GM10266 (cell line): ENCODE measurements at regions not wholly inside any gene's neighbourhood (a gene's known extent, or its start where the extent isn't known, plus 50 kb on each side); places are given as distances from the start of the nearest gene placed in this dataset.

ENCODE experiments used
- DNase-seq: peaks from one replicate; pipeline ENCODE4 v3.0.0; 2012; ENCODE audit errors: extremely low spot score
- TF ChIP-seq, protein P1 (sequence below): IDR thresholded peaks from 2 replicates; pipeline ENCODE4 v1.5.1; 2012; ENCODE audit warnings: mild to moderate bottlenecking, low read depth; ENCODE audit not compliant: control insufficient read depth, insufficient read depth; ENCODE audit errors: missing control alignments

DNA sequence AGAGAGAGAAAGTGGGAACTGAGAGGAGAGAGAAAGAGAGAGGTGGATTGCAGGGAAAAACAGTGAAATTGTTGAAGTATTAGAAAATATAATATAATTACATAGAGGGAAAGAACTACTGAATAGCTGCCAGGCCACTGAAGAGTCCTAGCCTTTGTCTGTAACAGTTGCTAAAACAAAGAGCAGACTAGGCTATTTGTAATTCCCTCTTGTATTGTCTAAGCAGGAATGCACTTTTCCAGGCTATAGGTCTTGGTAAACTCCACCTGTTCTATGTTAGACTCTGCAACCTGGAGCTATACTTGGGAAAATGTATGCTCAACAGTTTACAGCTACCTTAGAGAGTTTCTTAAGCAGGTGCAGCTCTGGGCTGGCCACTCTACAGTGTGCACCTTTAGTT is 1063.3 kb downstream of the ADGRL3 start:
- TF ChIP-seq, protein P1, sequence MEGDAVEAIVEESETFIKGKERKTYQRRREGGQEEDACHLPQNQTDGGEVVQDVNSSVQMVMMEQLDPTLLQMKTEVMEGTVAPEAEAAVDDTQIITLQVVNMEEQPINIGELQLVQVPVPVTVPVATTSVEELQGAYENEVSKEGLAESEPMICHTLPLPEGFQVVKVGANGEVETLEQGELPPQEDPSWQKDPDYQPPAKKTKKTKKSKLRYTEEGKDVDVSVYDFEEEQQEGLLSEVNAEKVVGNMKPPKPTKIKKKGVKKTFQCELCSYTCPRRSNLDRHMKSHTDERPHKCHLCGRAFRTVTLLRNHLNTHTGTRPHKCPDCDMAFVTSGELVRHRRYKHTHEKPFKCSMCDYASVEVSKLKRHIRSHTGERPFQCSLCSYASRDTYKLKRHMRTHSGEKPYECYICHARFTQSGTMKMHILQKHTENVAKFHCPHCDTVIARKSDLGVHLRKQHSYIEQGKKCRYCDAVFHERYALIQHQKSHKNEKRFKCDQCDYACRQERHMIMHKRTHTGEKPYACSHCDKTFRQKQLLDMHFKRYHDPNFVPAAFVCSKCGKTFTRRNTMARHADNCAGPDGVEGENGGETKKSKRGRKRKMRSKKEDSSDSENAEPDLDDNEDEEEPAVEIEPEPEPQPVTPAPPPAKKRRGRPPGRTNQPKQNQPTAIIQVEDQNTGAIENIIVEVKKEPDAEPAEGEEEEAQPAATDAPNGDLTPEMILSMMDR: no peak
- DNase-seq: no peak

DNA sequence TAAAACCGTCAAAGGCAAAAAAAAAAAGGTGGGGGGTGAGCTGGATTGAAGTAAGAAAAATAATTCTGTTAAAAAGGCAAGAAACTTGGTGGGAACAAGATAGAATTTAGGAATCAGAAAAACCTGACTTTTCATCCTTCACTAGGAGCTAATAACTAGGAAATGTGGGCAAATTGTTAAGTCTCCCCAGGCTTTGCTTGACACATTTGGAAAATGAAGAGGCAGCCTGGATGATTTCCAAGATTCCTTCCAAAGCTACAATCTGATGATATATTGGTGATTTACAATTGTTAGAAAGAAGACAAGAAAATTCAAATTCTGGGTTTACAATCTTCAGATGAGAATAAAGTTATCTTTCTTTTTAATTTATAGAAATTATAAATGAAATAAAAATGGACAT is 1062.5 kb downstream of the ADGRL3 start:
- TF ChIP-seq, protein P1: no peak
- DNase-seq: no peak

DNA sequence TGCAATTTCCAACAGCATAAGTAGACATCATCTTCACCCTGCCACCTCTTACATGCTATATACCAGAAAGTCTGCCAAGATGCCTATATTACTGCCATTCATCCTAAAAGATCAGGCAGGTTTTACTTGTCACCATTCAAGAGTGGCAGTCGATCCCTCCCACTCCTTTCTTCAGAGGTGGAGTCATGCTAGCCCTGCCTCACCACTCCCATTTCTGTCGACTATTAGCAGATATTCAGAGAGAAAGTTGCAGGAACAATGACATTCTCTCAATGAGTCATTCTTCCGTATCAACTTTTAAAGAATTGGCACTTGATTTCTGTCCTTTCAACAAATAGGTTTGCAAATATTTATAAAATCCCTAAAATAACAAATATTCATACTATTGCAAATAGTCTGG is 1060.1 kb downstream of the ADGRL3 start:
- TF ChIP-seq, protein P1: no peak
- DNase-seq: no peak

DNA sequence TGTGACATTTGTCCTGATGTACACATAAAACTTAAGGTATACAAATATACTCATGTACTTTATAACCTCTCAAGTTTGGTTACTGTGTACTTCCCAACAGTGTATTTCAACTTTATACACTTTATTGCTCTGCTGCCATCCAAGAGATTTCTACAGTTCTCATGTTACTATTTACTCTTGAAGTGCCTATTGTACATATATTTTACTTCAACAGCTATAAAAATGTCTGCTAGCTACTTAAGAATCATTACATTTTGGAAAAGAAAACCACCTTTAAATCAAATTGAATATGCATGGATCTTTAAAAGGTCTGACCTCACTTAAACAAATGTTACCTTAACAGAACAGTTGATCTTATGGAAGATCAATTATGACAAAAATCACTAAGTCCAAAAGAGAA is 1056.4 kb downstream of the ADGRL3 start:
- DNase-seq: no peak
- TF ChIP-seq, protein P1: no peak

DNA sequence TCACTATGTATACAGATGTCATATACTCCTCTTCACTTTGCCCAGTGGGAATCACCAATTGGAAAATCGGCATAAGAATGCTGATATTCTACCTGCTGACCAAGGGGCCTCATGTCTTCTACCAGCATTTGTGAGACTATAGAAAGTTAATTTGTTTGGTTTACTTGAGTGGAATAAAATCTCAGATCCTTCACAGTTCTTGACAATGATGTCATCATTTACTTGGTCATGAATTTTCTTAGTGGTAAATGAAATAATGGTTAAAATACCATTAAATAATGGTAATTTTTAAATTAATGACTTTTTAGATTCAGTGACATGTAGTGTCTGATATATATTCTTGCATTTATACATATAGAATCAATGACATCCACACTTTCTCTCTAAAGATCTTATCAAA is 1052.6 kb downstream of the ADGRL3 start:
- TF ChIP-seq, protein P1: no peak
- no peak for DNase-seq

DNA sequence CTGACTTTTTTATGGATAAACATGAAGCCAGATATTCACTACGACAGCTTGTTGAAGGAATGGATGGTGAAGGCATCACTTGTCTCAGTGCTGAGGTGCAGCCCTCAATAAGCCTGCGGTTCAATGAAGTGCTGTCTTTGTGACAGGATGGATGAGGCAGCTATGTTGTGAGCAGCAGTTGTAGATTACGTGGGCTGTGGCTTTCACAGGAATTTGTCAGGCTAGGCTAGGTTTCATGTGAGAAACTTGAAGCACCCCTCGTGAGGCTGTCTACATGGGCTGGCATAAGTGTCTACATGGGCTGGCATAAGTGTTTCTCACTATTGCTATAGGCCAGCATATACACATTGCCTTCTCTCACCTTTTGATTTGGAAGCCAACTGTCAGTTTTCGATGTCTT is 1050.0 kb downstream of the ADGRL3 start:
- DNase-seq: no peak
- TF ChIP-seq, protein P1: no peak

DNA sequence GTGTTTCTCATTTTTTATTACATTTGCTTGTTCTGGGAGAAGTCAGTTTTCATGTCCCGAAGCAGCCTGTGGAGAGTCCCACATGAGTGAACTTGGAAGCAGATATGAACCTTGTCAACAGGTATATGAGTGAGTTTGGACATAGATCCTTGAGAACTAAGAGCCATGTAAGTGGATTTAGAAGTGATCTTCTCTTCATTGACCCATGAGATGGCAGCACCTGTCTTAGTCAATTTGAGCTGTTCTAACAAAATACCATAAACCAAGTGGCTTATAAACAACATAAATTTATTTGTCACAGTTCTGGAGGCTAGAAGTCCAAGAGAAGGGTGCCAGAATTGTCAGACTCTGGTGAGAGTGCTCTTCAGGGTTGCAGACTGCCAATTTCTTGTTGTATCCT is 1043.8 kb downstream of the ADGRL3 start:
- TF ChIP-seq, protein P1: no peak
- DNase-seq: no peak
